ENCODE measurements at regions not wholly inside any gene's neighbourhood (a gene's known extent, or its start where the extent isn't known, plus 50 kb on each side); places are given as distances from the start of the nearest gene placed in this dataset.

GRCh38 chr7:156261581-156261980, 379.0 kb upstream of the RNF32 start:
- TF ChIP-seq NFRKB (IDR thresholded peaks at IDR 0.05) (no peak), PKNOX1 (IDR thresholded peaks at IDR 0.05) (no peak), SUZ12 (IDR thresholded peaks at IDR 0.05) (no peak), SP1 (IDR thresholded peaks at IDR 0.05) (no peak), FOXK2 (IDR thresholded peaks at IDR 0.05) (no peak), ARNT (IDR thresholded peaks at IDR 0.05) (no peak), BHLHE40 (IDR thresholded peaks at IDR 0.05; ENCODE audit: borderline replicate concordance) (no peak), FOXM1 (IDR thresholded peaks at IDR 0.05; ENCODE audit: borderline replicate concordance) (no peak), ZNF384 (IDR thresholded peaks at IDR 0.05) (no peak), FOXA1 (IDR thresholded peaks at IDR 0.05) (no peak), L3MBTL2 (conservative IDR thresholded peaks at IDR 0.05) (no peak), HDGF (IDR thresholded peaks at IDR 0.05; ENCODE audit: borderline replicate concordance) (no peak)
